Neural cell (in vitro differentiated cells): ENCODE measurements at regions not wholly inside any gene's neighbourhood (a gene's known extent, or its start where the extent isn't known, plus 50 kb on each side); places are given as distances from the start of the nearest gene placed in this dataset.

Experiments
- H2AFZ ChIP-seq: fragments of 200-600, 300-800 bp; sonication (generic), shearing (Covaris generic); 2 replicates; pipeline ENCODE4 v1.6.0; 2014; ENCODE audit warnings: low read depth, mild to moderate bottlenecking, antibody characterized with exemption, low read length, moderate library complexity
- H3F3A ChIP-seq: fragments of 200-600 bp; shearing (Covaris generic); 2 replicates; pipeline ENCODE4 v1.6.1; 2016; ENCODE audit warnings: mild to moderate bottlenecking, moderate library complexity, mixed read lengths, antibody characterized with exemption, low read length; ENCODE audit not compliant: insufficient read depth, poor library complexity, severe bottlenecking
- H3K27ac ChIP-seq: fragments of 200-600, 300-800 bp; sonication (generic), shearing (Covaris generic); 2 replicates; pipeline ENCODE4 v1.5.1; 2014; ENCODE audit warnings: mild to moderate bottlenecking, low read length, moderate library complexity
- H3K27me3 ChIP-seq: fragments of 300-800, 200-600 bp; sonication (generic), shearing (Covaris generic); 2 replicates; pipeline ENCODE4 v1.6.0; 2014; ENCODE audit warnings: mild to moderate bottlenecking, low read depth, low read length, moderate library complexity; ENCODE audit not compliant: insufficient read depth
- H3K36me3 ChIP-seq: fragments of 300-800, 200-600 bp; sonication (generic), shearing (Covaris generic); 2 replicates; pipeline ENCODE4 v1.5.1; 2014; ENCODE audit warnings: mild to moderate bottlenecking, antibody characterized with exemption, low read length, moderate library complexity; ENCODE audit not compliant: insufficient read depth
- H3K4me2 ChIP-seq: fragments of 300-800, 200-600 bp; sonication (generic), shearing (Covaris generic); 2 replicates; pipeline ENCODE4 v1.6.0; 2014; ENCODE audit warnings: mild to moderate bottlenecking, low read length
- H3K4me3 ChIP-seq: fragments of 300-800, 200-600 bp; sonication (generic), shearing (Covaris generic); 2 replicates; pipeline ENCODE4 v1.5.1; 2014; ENCODE audit warnings: mild to moderate bottlenecking, low read length, moderate library complexity
- H3K79me2 ChIP-seq: fragments of 200-600 bp; shearing (Covaris generic); replicated peaks from 2 replicates; pipeline ENCODE4 v1.6.0; 2014; ENCODE audit warnings: mild to moderate bottlenecking, low read length, moderate library complexity; ENCODE audit not compliant: insufficient read depth
- H3K9ac ChIP-seq: fragments of 300-800, 200-600 bp; sonication (generic), shearing (Covaris generic); 2 replicates; pipeline ENCODE4 v1.6.1; 2016; ENCODE audit warnings: mild to moderate bottlenecking, low read length, mixed read lengths
- H3K9me2 ChIP-seq: fragments of 200-600 bp; shearing (Covaris generic); 2 replicates; pipeline ENCODE4 v1.6.1; 2016; ENCODE audit warnings: mild to moderate bottlenecking, low read length, mixed read lengths; ENCODE audit not compliant: insufficient read depth
- H3K9me3 ChIP-seq: fragments of 200-600, 300-800 bp; sonication (generic), shearing (Covaris generic); 2 replicates; pipeline ENCODE4 v1.6.1; 2016; ENCODE audit warnings: mild to moderate bottlenecking, mixed run types, low read length, moderate library complexity, mixed read lengths
- H4K20me1 ChIP-seq: fragments of 200-600 bp; shearing (Covaris generic); 2 replicates; pipeline ENCODE4 v1.6.1; 2016; ENCODE audit warnings: mild to moderate bottlenecking, mixed run types; ENCODE audit not compliant: insufficient read depth
- EP300 ChIP-seq: fragments of 450-650 bp; conservative IDR thresholded peaks from 2 replicates; pipeline ENCODE4 v1.6.1; 2014; ENCODE audit warnings: antibody characterized with exemption, mild to moderate bottlenecking, moderate library complexity; ENCODE audit not compliant: poor library complexity, severe bottlenecking
- EZH2 ChIP-seq: fragments of 200-600, 300-800 bp; shearing (Covaris generic), sonication (generic); IDR thresholded peaks from 2 replicates; pipeline ENCODE4 v1.6.1; 2014; ENCODE audit warnings: antibody characterized with exemption, low read length, borderline replicate concordance, mild to moderate bottlenecking; ENCODE audit not compliant: insufficient read depth, poor library complexity, severe bottlenecking
- MXI1 ChIP-seq: fragments of 450-650 bp; conservative IDR thresholded peaks from 2 replicates; pipeline ENCODE4 v1.6.1; 2014; ENCODE audit warnings: antibody characterized with exemption, mild to moderate bottlenecking; ENCODE audit not compliant: poor library complexity, severe bottlenecking
- POLR2AphosphoS5 ChIP-seq: IDR thresholded peaks from 2 replicates; pipeline ENCODE4 v1.6.1; 2012
- RAD21 ChIP-seq: fragments of 450-650 bp; conservative IDR thresholded peaks from 2 replicates; pipeline ENCODE4 v1.6.1; 2014; ENCODE audit warnings: antibody characterized with exemption, mild to moderate bottlenecking, moderate library complexity
- SMC3 ChIP-seq: fragments of 450-650 bp; conservative IDR thresholded peaks from 2 replicates; pipeline ENCODE4 v1.6.1; 2014; ENCODE audit warnings: antibody characterized with exemption, mild to moderate bottlenecking, moderate library complexity; ENCODE audit not compliant: poor library complexity
- TAF1 ChIP-seq: IDR thresholded peaks from 2 replicates; pipeline ENCODE4 v1.6.1; 2012; ENCODE audit warnings: low read depth
- TF ChIP-seq, protein P1 (sequence below): IDR thresholded peaks from 2 replicates; pipeline ENCODE4 v1.6.1; 2012; ENCODE audit warnings: borderline replicate concordance
- TF ChIP-seq, protein P2 (sequence below): fragments of 450-650 bp; IDR thresholded peaks from 2 replicates; pipeline ENCODE4 v1.5.1; 2014; ENCODE audit warnings: antibody characterized with exemption, mild to moderate bottlenecking, moderate library complexity; ENCODE audit not compliant: poor library complexity, severe bottlenecking

DNA sequence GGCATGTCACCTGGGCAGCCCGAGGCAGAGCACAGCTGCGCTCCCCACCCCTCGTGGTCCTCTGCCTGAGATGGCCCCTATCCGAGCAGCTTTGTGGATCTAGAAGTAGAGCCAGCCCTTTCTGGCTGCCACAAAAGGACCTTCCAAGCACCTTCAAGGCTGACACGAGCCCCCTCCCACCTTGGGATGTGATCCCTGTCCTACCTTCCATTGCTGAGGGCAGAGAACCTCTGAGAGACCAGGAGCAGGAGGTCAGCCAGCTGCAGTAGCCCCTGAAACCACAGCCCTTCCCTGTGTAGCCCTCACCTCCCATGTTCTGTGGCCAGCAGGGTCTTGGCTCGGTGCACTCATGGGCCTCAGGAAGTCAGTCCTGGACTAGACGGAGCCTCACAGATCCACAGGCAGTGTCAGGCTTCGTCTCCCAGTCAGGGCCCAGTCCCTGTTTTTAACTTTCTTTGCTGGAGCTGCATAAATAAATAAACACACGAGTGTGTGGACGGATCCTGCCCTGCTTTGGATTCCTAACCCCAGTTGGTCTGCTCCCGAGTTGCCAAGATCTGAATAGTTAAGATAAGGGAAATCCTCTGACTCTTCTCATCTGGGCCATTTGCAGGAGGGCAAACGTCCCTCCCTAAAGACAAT is 507.7 kb downstream of the PREX1 start:
- Histone ChIP-seq H3K27ac (no peak overlapping the region), H4K20me1 (no peaks in the 10 kb centered on the region), H3K9me3 (no peaks in the 10 kb centered on the region), H3K4me2 (no peak overlapping the region), H3K27me3 (no peaks in the 10 kb centered on the region), H3K79me2 (no peaks in the 10 kb centered on the region), H3K9me2 (no peaks in the 10 kb centered on the region), H2AFZ (no peak overlapping the region), H3K9ac (no peak overlapping the region), H3K36me3 (no peaks in the 10 kb centered on the region), H3F3A (no peaks in the 10 kb centered on the region), H3K4me3 (no peak overlapping the region)
- TF ChIP-seq SMC3 (no peak), EP300 (no peak), MXI1 (no peak), RAD21 (no peak), TAF1 (no peak), EZH2 (no peak), POLR2AphosphoS5 (no peak)
- TF ChIP-seq, protein P1, sequence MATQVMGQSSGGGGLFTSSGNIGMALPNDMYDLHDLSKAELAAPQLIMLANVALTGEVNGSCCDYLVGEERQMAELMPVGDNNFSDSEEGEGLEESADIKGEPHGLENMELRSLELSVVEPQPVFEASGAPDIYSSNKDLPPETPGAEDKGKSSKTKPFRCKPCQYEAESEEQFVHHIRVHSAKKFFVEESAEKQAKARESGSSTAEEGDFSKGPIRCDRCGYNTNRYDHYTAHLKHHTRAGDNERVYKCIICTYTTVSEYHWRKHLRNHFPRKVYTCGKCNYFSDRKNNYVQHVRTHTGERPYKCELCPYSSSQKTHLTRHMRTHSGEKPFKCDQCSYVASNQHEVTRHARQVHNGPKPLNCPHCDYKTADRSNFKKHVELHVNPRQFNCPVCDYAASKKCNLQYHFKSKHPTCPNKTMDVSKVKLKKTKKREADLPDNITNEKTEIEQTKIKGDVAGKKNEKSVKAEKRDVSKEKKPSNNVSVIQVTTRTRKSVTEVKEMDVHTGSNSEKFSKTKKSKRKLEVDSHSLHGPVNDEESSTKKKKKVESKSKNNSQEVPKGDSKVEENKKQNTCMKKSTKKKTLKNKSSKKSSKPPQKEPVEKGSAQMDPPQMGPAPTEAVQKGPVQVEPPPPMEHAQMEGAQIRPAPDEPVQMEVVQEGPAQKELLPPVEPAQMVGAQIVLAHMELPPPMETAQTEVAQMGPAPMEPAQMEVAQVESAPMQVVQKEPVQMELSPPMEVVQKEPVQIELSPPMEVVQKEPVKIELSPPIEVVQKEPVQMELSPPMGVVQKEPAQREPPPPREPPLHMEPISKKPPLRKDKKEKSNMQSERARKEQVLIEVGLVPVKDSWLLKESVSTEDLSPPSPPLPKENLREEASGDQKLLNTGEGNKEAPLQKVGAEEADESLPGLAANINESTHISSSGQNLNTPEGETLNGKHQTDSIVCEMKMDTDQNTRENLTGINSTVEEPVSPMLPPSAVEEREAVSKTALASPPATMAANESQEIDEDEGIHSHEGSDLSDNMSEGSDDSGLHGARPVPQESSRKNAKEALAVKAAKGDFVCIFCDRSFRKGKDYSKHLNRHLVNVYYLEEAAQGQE: no peak
- TF ChIP-seq, protein P2, sequence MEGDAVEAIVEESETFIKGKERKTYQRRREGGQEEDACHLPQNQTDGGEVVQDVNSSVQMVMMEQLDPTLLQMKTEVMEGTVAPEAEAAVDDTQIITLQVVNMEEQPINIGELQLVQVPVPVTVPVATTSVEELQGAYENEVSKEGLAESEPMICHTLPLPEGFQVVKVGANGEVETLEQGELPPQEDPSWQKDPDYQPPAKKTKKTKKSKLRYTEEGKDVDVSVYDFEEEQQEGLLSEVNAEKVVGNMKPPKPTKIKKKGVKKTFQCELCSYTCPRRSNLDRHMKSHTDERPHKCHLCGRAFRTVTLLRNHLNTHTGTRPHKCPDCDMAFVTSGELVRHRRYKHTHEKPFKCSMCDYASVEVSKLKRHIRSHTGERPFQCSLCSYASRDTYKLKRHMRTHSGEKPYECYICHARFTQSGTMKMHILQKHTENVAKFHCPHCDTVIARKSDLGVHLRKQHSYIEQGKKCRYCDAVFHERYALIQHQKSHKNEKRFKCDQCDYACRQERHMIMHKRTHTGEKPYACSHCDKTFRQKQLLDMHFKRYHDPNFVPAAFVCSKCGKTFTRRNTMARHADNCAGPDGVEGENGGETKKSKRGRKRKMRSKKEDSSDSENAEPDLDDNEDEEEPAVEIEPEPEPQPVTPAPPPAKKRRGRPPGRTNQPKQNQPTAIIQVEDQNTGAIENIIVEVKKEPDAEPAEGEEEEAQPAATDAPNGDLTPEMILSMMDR: no peak

DNA sequence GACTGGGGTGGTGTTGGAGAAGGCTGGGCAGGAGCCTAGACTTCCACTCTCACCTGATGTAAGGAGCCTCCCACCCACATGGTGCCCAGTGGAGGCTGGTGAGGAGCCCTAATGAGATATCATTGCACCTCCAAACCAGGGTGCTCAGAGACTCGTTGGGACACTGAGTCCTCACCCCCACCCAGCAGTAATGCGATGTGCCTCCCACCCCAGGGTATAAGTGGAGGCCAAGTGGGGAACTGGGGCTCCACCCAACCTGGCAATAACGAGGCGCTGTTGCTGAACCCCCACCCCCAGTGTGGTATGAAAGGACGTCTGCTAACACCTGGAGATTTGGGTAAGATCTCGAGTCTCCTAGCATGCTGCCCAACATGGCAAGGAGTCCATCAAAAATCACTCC is 510.2 kb downstream of the PREX1 start:
- Histone ChIP-seq H3K9me3 (no peaks in the 10 kb centered on the region), H3K9me2 (no peaks in the 10 kb centered on the region), H3K4me2 (no peak overlapping the region), H3K27me3 (no peaks in the 10 kb centered on the region), H3F3A (no peaks in the 10 kb centered on the region), H3K27ac (no peak overlapping the region), H3K4me3 (no peak overlapping the region), H4K20me1 (no peaks in the 10 kb centered on the region), H3K9ac (no peak overlapping the region), H3K36me3 (no peaks in the 10 kb centered on the region), H2AFZ (no peak overlapping the region), H3K79me2 (no peaks in the 10 kb centered on the region)
- TF ChIP-seq MXI1 (no peak), RAD21 (no peak), TAF1 (no peak), POLR2AphosphoS5 (no peak), SMC3 (no peak), EP300 (no peak), EZH2 (no peak)
- TF ChIP-seq, protein P2: no peak
- TF ChIP-seq, protein P1: no peak
